IPS DF 6.9 (cell line): ENCODE measurements at regions not wholly inside any gene's neighbourhood (a gene's known extent, or its start where the extent isn't known, plus 50 kb on each side); places are given as distances from the start of the nearest gene placed in this dataset.

Experiments used
- DNase-seq: peaks from one replicate; pipeline ENCODE4 v3.0.0-alpha.2; 2013; ENCODE audit warnings: low read depth, low spot score
- H3K27ac ChIP-seq: one replicate; pipeline ENCODE4 v1.5.1; 2013; ENCODE audit warnings: low read length, control low read depth
- H3K27me3 ChIP-seq: 2 replicates; pipeline ENCODE4 v1.6.1; 2013; ENCODE audit warnings: mild to moderate bottlenecking, low read length; ENCODE audit not compliant: control insufficient read depth, insufficient read depth
- H3K36me3 ChIP-seq: 2 replicates; pipeline ENCODE4 v1.6.1; 2013; ENCODE audit warnings: low read length; ENCODE audit not compliant: control insufficient read depth, insufficient read depth
- H3K4me1 ChIP-seq: 2 replicates; pipeline ENCODE4 v1.6.1; 2013; ENCODE audit warnings: low read length; ENCODE audit not compliant: control insufficient read depth, insufficient read depth
- H3K4me3 ChIP-seq: 2 replicates; pipeline ENCODE4 v1.5.1; 2013; ENCODE audit warnings: mild to moderate bottlenecking, low read length
- H3K9me3 ChIP-seq: 2 replicates; pipeline ENCODE4 v1.6.1; 2013; ENCODE audit warnings: low read length, inconsistent platforms; ENCODE audit not compliant: control insufficient read depth, insufficient read depth
- WGBS: extraction: QIAGEN DNeasy Blood & Tissue Kit; methylation state at CpG from one replicate; pipeline ENCODE4 v1.1.7; 2013; ENCODE audit warnings: mixed read lengths, missing lambda C conversion rate; ENCODE audit not compliant: insufficient read length, insufficient coverage; 5-methylcytosine and 5-hydroxymethylcytosine counted together

DNA sequence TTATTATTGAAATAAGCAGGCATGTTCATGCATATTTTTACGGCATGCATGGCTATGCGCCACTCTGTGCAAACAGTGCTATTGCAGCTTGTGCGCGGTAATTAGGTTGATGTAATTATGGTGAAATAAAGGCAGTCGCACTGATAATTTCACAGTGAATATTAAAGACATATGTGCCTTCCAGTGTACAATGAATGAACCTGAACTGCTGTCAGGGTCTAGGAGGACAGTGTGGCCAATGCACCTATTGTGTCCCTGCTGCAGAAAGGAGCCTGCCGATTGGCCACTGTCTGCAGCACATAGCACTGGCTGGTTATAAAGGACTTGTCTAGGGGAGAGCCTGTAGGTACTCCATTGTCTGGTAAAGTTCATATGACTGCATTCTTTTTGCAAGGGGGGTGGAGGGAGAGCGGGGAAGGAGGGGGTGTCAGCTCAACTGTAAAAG is 340.4 kb downstream of the USP25 start:
- Histone ChIP-seq H3K36me3 (no peaks in the 10 kb centered on the region), H3K27ac (no peak overlapping the region), H3K4me3 (no peak overlapping the region), H3K4me1 (no peaks in the 10 kb centered on the region), H3K9me3 (no peaks in the 10 kb centered on the region), H3K27me3 (no peaks in the 10 kb centered on the region)
- DNase-seq, result no peak
- WGBS, result no CpG with 5 or more reads among the region's 7 CpGs

DNA sequence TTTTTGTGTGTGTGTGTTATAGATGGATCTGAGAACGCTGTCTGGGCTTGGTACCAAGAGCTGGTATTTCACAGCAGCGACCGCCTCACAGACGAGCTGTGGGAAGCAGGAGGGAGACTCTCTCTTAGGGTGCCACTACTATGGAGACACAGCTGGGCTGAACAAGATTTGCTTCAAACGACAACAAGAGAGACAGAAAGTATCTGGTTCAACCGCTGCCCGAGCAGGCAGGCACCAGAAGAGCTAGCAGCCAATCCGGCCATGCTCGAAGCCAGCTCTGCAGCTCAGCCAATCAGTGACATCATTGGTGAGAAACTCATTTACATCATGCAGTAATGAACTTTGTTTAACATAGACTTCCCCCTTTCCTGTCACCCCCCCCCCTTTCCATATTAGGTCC is 341.3 kb downstream of the USP25 start:
- no peak overlapping the region for H3K27ac ChIP-seq
- DNase-seq, result no peak
- no CpG with 5 or more reads among the region's 9 CpGs for WGBS
- H3K9me3 ChIP-seq, result no peaks in the 10 kb centered on the region
- H3K4me1 ChIP-seq, result no peaks in the 10 kb centered on the region
- H3K36me3 ChIP-seq, result no peaks in the 10 kb centered on the region
- no peaks in the 10 kb centered on the region for H3K27me3 ChIP-seq
- no peak overlapping the region for H3K4me3 ChIP-seq

DNA sequence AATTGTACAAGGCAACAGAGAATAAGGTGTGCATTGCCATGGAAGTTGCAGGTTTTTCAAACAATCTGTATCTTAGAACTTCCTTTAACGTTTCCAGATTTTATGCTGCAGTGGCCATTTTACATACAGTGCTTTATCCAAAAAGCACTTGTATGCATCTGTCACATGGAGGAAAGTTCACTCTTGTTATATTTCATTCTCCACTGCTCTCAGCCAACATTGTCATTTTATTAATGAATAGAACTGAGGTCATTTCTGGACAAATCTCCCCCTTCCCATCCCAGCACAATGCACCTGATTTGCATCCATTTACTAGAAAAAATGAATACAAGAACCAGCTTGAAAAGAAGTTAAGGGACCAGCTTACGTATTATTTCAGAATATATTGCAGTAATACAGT is 342.0 kb downstream of the USP25 start:
- Histone ChIP-seq H3K27me3 (no peaks in the 10 kb centered on the region), H3K4me3 (no peak overlapping the region), H3K4me1 (no peaks in the 10 kb centered on the region), H3K9me3 (no peaks in the 10 kb centered on the region), H3K27ac (no peak overlapping the region), H3K36me3 (no peaks in the 10 kb centered on the region)
- WGBS, result no CpG with 5 or more reads among the region's 2 CpGs
- no peak for DNase-seq

DNA sequence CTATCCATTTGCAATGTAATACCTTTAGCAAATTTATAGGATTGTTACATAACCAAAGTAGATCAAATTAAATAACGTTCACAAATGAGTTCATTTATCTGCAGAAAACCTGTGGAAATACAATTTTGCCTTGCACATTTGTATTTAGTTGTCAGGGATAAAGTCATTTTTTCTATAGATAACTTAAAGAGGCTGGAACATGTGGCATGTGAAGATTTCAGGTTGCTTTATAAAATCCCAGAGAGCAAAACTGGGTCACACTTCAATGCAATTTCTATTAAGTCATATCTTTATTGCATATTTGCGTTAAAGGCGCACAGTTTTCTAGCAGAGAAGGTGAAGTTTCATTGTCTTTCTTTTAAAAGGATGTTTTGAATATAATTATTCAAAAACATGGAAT is 342.4 kb downstream of the USP25 start:
- no peak for DNase-seq
- no CpG with 5 or more reads among the region's 3 CpGs for WGBS
- H3K9me3 ChIP-seq, result no peaks in the 10 kb centered on the region
- no peak overlapping the region for H3K27ac ChIP-seq
- H3K36me3 ChIP-seq, result no peaks in the 10 kb centered on the region
- no peak overlapping the region for H3K4me3 ChIP-seq
- H3K27me3 ChIP-seq, result no peaks in the 10 kb centered on the region
- H3K4me1 ChIP-seq, result no peaks in the 10 kb centered on the region

DNA sequence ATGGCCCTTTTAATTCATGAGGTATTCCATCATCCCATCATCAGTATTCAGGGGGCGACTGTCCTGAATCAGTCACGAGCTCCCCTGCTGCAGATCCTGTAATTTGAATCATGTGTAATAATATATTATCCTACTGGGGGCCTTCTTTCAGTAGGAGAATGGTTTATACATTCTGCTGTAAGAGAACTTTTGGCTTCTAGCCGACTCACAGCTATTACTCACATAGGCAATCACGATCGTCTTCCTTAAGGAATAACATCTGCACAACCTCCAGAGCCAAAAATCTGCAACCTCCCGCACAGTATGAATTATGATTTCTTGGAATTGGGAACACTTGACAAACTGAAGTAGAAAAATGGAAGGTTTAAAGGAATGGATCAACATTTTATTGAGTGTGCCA is 343.0 kb downstream of the USP25 start:
- Histone ChIP-seq H3K4me3 (no peak overlapping the region), H3K9me3 (no peaks in the 10 kb centered on the region), H3K27ac (no peak overlapping the region), H3K4me1 (no peaks in the 10 kb centered on the region), H3K36me3 (no peaks in the 10 kb centered on the region), H3K27me3 (no peaks in the 10 kb centered on the region)
- DNase-seq, result no peak
- no CpG with 5 or more reads among the region's 6 CpGs for WGBS

DNA sequence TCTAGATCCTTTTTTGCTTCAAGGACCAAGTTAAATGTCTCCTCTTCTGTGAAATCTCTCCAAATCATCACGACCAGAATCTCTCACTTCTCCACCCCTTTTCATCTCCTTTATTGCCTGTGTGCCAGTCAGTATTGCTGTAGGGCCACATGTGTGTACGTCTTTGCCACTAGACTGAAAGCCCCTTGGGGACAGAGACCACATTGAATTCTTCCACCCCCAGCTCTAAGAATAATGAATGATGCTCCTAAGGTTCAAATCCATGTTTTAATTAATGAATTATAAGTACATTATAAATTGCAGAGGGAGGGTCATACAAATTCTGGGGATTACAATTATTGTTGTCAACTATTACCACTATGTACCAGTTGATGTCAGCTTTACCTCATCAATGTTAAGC is 343.8 kb downstream of the USP25 start:
- Histone ChIP-seq H3K27me3 (no peaks in the 10 kb centered on the region), H3K4me3 (no peak overlapping the region), H3K4me1 (no peaks in the 10 kb centered on the region), H3K9me3 (no peaks in the 10 kb centered on the region), H3K27ac (no peak overlapping the region), H3K36me3 (no peaks in the 10 kb centered on the region)
- WGBS, result no CpG with 5 or more reads among the region's 2 CpGs
- no peak for DNase-seq

DNA sequence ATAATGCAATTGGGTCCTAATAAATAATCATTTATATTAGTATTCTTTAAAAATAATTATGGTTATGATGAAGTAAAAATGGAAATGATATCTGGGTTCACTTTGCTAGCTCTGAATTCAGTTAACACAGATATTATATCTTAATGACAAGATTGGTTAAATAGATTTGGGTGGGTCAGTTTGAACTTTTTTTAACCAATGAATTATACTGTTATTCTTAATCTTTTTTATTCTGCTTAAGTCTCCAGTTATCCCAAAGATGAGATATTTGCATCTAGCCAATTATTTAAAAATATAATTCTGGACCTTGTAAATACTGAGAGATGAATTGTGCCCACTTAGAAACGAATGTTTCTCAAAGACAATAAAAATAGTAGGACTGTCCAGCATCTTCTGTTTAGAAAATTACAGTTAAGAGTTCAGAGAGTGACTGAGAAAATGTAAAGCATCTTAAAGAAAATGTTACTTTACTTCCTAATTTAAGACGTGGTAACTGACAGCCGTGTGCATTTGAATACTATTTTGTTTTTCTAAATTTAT is 345.2 kb downstream of the USP25 start:
- H3K27me3 ChIP-seq, result no peaks in the 10 kb centered on the region
- H3K9me3 ChIP-seq, result no peaks in the 10 kb centered on the region
- no CpG with 5 or more reads among the region's 3 CpGs for WGBS
- no peaks in the 10 kb centered on the region for H3K4me1 ChIP-seq
- H3K36me3 ChIP-seq, result no peaks in the 10 kb centered on the region
- H3K27ac ChIP-seq, result no peak overlapping the region
- H3K4me3 ChIP-seq, result no peak overlapping the region
- DNase-seq, result no peak

DNA sequence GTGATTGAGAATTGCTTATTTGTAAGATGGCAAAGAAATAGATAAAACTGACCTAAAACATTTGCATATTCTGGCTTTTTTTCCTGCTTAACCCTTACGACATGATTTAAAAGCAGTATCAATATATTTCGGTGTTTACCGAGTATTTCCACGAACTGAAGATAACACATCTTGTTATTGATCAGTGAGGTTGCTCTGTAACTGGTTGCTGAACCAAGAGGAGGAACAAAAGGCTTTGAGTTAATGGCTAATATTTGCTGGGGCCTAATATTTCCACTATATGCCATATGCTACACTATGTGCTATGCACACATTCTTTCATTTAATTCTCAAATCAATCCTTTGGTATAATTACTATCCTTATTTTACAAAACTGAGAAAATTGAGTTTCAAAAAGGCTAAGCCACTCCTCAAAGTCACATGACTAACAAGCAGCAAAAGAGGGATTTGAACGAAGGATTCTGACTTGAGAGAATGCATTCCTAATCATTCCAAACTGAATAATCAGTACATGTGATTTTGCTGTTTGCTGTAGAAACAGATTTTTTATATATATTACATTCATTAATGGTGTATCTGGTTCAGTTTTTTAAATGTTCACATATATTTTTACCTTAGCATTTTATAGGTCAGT is 346.0 kb downstream of the USP25 start:
- Histone ChIP-seq H3K27me3 (no peaks in the 10 kb centered on the region), H3K9me3 (no peaks in the 10 kb centered on the region), H3K4me1 (no peaks in the 10 kb centered on the region), H3K27ac (no peak overlapping the region), H3K36me3 (no peaks in the 10 kb centered on the region), H3K4me3 (no peak overlapping the region)
- no CpG with 5 or more reads among the region's 5 CpGs for WGBS
- no peak for DNase-seq

DNA sequence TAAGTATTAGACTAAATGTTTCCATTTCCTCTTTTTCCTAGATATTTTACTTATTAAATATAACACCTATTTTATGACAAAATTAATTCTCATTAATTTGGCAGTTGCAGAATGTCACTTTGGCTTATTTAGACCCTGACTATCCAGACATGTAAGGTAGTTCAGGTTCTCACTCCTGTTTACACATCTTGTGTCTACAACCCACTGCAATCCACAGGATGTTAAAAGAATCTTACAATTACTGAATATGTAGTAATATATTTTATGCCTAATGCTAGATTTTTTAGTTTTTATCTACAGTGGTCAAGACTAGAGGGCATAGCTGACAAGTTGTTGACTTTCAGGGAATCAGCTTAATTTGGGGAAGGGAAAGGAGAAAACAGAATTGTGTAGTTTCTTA is 346.7 kb downstream of the USP25 start:
- Histone ChIP-seq H3K36me3 (no peaks in the 10 kb centered on the region), H3K4me1 (no peaks in the 10 kb centered on the region), H3K4me3 (no peak overlapping the region), H3K27me3 (no peaks in the 10 kb centered on the region), H3K9me3 (no peaks in the 10 kb centered on the region), H3K27ac (no peak overlapping the region)
- DNase-seq, result no peak

DNA sequence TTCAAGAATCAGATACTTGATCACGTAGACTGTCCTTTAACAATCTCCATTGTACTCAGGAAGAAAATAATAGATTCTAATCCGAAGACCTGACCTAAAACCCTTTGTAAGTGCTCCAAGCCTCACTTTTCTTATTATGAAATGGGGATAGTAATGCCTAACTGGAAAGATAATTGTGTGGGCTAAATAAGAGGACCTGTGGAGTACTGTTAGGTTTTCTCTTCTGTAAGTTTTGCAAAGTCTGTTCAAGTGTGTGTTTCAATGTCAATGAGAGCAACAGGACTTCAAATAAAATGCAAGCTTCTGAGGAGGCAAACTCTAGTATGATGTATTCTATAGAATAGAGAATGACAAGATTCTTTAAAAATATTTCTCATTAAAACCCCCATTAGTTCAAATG is 348.6 kb downstream of the USP25 start:
- no peak overlapping the region for H3K4me3 ChIP-seq
- WGBS, result no CpG with 5 or more reads among the region's 2 CpGs
- H3K27ac ChIP-seq, result no peak overlapping the region
- no peaks in the 10 kb centered on the region for H3K27me3 ChIP-seq
- DNase-seq, result no peak
- no peaks in the 10 kb centered on the region for H3K9me3 ChIP-seq
- no peaks in the 10 kb centered on the region for H3K4me1 ChIP-seq
- no peaks in the 10 kb centered on the region for H3K36me3 ChIP-seq

DNA sequence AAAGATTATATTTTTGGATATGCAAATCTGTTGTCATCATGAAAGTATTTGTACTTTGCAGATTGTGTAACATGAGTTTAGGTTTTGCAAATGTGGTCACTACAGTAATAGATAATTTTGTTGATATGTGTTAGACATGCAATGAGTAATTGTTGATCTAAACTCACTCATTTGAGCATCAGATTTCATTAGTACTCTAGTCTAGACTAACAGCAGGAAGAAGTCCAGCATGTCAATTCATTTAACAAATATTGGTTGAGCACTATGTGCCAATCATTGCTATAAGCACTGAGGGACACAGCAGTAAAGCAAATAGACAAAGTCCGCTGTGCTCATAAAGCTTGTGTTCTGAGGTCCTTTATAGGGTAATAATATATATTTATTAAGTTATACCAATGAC is 350.0 kb downstream of the USP25 start:
- no peaks in the 10 kb centered on the region for H3K36me3 ChIP-seq
- DNase-seq, result no peak

More for the DNA sequence above, 350.0 kb downstream of the USP25 start:
- Histone ChIP-seq H3K9me3 (no peaks in the 10 kb centered on the region), H3K27ac (no peak overlapping the region), H3K27me3 (no peaks in the 10 kb centered on the region), H3K4me1 (no peaks in the 10 kb centered on the region), H3K4me3 (no peak overlapping the region)
- WGBS, result no CpG with 5 or more reads among the region's 1 CpG
